ENCODE measurements at regions not wholly inside any gene's neighbourhood (a gene's known extent, or its start where the extent isn't known, plus 50 kb on each side); places are given as distances from the start of the nearest gene placed in this dataset.

- no TSS peak for BruUV-seq (replicated peaks)
- Histone ChIP-seq H3K4me3 (ENCODE audit: low read depth in 2 of 2, low read length in 2 of 2) (no peak overlapping the region), H3K4me1 (ENCODE audit: control insufficient read depth, insufficient read depth, low read length) (no peaks in the 10 kb centered on the region), H3K27me3 (ENCODE audit: control insufficient read depth, insufficient read depth, low read length) (no peaks in the 10 kb centered on the region), H3K9me3 (ENCODE audit: control insufficient read depth, insufficient read depth, low read depth, low read length) (no peaks in the 10 kb centered on the region), H3K27ac (ENCODE audit: low read length) (no peak overlapping the region), H3K36me3 (ENCODE audit: control insufficient read depth, insufficient read depth, low read length) (no peaks in the 10 kb centered on the region)
- in situ Hi-C loops (cut with HindIII; ENCODE audit: low pct_unique_long_range_greater_than_20kb, low sequenced_read_pairs): no loop called here
- TF ChIP-seq REST (IDR thresholded peaks at IDR 0.05; ENCODE audit: insufficient read depth in 1 of 2, low read depth in 2 of 2, low read length in 1 of 2): no peak
- CTCF ChIA-PET: no interaction called here
- intact Hi-C loops (cut with micrococcal nuclease; ENCODE audit: unreplicated experiment): no loop called here
- POLR2A ChIA-PET: no interaction called here
- no peak for DNase-seq (ENCODE audit: low read depth, low spot score)
- ATAC-seq: no peak
Observed at GRCh38 chr2:43033466-43034241, 192.8 kb downstream of the ZFP36L2 start.

DNA sequence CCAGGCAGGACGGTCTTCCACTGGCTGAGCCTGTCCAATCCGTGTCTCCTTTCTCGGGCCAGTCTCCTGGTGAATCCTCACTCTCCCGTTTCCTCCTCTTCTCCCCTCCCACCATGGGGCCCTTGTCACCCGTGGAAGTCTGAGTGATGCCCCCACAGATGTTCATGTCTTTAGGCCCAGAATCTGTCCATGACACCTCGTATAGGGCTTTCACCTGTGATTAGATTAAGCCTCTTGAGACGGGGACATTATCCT, 193.5 kb downstream of the ZFP36L2 start:
- no TSS peak for BruUV-seq (replicated peaks)
- H3K9me3 ChIP-seq (ENCODE audit: control insufficient read depth, insufficient read depth, low read depth, low read length): no peaks in the 10 kb centered on the region
- H3K4me3 ChIP-seq (ENCODE audit: low read depth in 2 of 2, low read length in 2 of 2): no peak overlapping the region
- intact Hi-C loops (cut with micrococcal nuclease; ENCODE audit: unreplicated experiment): no loop called here
- no peaks in the 10 kb centered on the region for H3K4me1 ChIP-seq (ENCODE audit: control insufficient read depth, insufficient read depth, low read length)
- ATAC-seq (no peak), DNase-seq (ENCODE audit: low read depth, low spot score) (no peak)
- no peaks in the 10 kb centered on the region for H3K36me3 ChIP-seq (ENCODE audit: control insufficient read depth, insufficient read depth, low read length)
- H3K27ac ChIP-seq (ENCODE audit: low read length): no peak overlapping the region
- POLR2A ChIA-PET: no interaction called here
- H3K27me3 ChIP-seq (ENCODE audit: control insufficient read depth, insufficient read depth, low read length): no peaks in the 10 kb centered on the region
- in situ Hi-C loops (cut with HindIII; ENCODE audit: low pct_unique_long_range_greater_than_20kb, low sequenced_read_pairs): no loop called here
- CTCF ChIA-PET: no interaction called here
- no peak for TF ChIP-seq TCF7L2 (IDR thresholded peaks at IDR 0.05; ENCODE audit: low read depth, low read length)
- no peak for TF ChIP-seq SIN3A (IDR thresholded peaks at IDR 0.05; ENCODE audit: borderline replicate concordance, insufficient read depth, low read depth, low read length)

- CTCF ChIA-PET: no interaction called here
- ATAC-seq (0 out of 2 replicates have a peak, but pooled peaks have one; percentile 14), DNase-seq (ENCODE audit: low read depth, low spot score) (no peak)
- in situ Hi-C loops (cut with HindIII; ENCODE audit: low pct_unique_long_range_greater_than_20kb, low sequenced_read_pairs) (no loop called here), intact Hi-C loops (cut with micrococcal nuclease; ENCODE audit: unreplicated experiment) (no loop called here)
- no peaks in the 10 kb centered on the region for H3K9me3 ChIP-seq (ENCODE audit: control insufficient read depth, insufficient read depth, low read depth, low read length)
- TF ChIP-seq POLR2AphosphoS5 (IDR thresholded peaks at IDR 0.05; ENCODE audit: low read depth, low read length) (no peak), REST (IDR thresholded peaks at IDR 0.05; ENCODE audit: insufficient read depth in 1 of 2, low read depth in 2 of 2, low read length in 1 of 2) (no peak), SIN3A (IDR thresholded peaks at IDR 0.05; ENCODE audit: borderline replicate concordance, insufficient read depth, low read depth, low read length) (no peak), TCF7L2 (IDR thresholded peaks at IDR 0.05; ENCODE audit: low read depth, low read length) (no peak)
- no peaks in the 10 kb centered on the region for H3K36me3 ChIP-seq (ENCODE audit: control insufficient read depth, insufficient read depth, low read length)
- no TSS peak for BruUV-seq (replicated peaks)
- POLR2A ChIA-PET: no interaction called here
- H3K27ac ChIP-seq (ENCODE audit: low read length): no peak overlapping the region
- H3K4me3 ChIP-seq (ENCODE audit: low read depth in 2 of 2, low read length in 2 of 2): no peak overlapping the region
- H3K4me1 ChIP-seq (ENCODE audit: control insufficient read depth, insufficient read depth, low read length): no peaks in the 10 kb centered on the region
- no peaks in the 10 kb centered on the region for H3K27me3 ChIP-seq (ENCODE audit: control insufficient read depth, insufficient read depth, low read length)
Observed at GRCh38 chr2:43032213-43033015, 194.0 kb downstream of the ZFP36L2 start.

Data from Panc1 (cell line).